ENCODE measurements at regions not wholly inside any gene's neighbourhood (a gene's known extent, or its start where the extent isn't known, plus 50 kb on each side); places are given as distances from the start of the nearest gene placed in this dataset.

DNA sequence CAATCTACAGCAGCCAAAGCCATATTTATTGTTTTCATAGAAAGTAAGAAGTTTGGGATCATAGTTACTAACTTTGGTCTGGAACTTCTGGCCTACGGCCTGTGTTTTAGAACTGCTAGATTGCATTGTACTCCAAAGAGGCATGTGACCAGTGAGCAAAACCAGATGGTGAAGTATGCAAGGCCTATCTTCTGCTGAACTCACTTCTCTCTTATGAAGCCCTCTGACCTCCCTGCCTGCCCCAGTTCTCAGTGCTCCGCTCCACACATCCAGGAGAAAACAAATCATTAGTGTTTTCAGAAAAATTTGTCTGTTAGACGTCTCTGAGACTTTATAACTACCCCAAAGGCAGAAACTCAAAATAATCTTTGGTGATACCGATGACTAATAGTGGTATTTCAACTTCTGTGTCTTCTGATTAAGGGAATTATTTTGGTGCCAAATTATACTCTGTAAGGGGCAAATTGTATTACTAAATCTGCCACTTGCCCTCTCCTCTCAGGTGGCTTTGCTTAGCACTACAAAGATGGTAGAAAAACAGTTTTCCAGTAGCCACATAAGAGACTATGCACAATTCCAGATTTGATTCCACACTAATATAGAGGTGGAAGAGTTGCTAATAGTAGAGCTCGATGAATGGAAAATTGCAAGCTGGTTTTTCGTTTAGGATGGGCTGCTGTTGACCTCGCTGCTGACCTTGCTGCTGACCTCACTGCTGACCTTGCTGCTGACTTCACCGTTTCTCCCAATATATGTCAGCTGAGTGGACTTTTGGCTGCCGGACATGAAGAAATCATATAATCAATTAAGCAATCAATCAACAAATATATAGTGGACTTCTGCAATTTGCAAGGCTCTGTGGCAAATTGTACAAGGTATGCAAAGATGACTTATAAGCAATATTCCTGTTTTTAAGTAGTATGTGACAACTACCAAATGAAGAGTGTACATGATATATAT is 147.5 kb downstream of the KITLG start:
- TF ChIP-seq, protein P1, sequence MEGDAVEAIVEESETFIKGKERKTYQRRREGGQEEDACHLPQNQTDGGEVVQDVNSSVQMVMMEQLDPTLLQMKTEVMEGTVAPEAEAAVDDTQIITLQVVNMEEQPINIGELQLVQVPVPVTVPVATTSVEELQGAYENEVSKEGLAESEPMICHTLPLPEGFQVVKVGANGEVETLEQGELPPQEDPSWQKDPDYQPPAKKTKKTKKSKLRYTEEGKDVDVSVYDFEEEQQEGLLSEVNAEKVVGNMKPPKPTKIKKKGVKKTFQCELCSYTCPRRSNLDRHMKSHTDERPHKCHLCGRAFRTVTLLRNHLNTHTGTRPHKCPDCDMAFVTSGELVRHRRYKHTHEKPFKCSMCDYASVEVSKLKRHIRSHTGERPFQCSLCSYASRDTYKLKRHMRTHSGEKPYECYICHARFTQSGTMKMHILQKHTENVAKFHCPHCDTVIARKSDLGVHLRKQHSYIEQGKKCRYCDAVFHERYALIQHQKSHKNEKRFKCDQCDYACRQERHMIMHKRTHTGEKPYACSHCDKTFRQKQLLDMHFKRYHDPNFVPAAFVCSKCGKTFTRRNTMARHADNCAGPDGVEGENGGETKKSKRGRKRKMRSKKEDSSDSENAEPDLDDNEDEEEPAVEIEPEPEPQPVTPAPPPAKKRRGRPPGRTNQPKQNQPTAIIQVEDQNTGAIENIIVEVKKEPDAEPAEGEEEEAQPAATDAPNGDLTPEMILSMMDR (IDR thresholded peaks at IDR 0.05) = no peak
- no peak for TF ChIP-seq POLR2A (IDR thresholded peaks at IDR 0.05)

Data from adrenal gland (tissue), 5 donors.